CD4-positive, alpha-beta T cell treated with Interleukin-17A for 4 hours (primary cell): ENCODE measurements at regions not wholly inside any gene's neighbourhood (a gene's known extent, or its start where the extent isn't known, plus 50 kb on each side); places are given as distances from the start of the nearest gene placed in this dataset.

Source experiments
- DNase-seq: peaks from one replicate; pipeline ENCODE4 v3.0.0-alpha.2; 2020; ENCODE audit warnings: mixed read lengths

DNA sequence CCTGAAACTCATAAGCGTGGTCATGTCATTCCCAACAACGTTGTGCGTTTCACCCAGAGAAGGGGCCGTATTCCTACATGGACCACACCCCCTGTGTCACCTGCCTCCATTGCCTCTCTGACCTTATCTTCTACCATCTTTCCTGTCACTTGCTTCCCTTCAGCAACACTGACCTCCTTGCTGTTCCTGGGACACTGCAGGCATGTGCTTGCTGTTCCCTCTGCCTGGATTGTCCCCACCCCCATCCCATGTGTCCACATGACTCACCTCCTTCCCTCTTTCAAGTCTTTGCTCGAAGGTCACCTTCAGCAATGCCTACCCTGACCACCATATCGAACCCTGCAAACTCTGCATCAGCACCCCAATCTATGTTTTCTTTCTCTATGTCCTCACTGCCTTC, 133.2 kb upstream of the ZNF618 start:
- DNase-seq, result no peak

DNA sequence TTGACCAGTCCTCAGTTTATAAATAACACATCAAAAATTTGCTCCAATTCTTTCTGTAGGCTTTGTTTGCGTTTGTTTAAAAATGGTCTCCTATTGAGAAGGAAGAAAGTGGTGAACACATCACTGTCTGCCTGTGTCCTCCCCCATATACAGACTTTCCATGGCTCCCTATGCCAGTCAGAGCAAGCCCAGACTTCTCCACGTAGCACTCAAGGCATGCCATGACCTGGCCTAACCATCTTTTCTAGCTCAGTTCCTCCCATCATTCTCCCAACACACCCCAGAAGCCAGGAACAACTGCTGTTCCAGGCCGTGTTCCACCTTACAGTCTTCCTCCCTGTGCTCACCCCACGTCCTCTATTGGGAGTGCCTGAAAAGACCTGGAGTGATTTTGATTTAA, 129.6 kb upstream of the ZNF618 start:
- DNase-seq, result no peak

DNA sequence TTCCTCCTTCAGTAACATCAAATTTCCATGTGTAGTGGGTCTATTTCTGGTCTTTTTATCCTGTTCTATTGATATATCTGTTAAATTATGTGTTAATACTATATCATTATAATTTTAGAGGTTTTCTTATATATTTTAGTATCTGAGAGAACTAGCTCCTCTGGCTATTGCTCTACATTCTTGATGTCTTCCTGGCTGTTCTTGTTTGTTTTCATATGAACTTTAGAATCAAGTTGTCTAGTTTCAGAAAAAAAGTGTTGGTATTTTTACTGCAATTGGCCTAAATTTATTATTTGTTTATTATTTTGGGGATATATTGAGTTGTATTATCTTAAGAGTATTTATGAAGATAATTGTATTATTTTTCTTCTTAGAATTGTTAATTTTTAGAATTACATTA, 128.0 kb upstream of the ZNF618 start:
- DNase-seq, result no peak

DNA sequence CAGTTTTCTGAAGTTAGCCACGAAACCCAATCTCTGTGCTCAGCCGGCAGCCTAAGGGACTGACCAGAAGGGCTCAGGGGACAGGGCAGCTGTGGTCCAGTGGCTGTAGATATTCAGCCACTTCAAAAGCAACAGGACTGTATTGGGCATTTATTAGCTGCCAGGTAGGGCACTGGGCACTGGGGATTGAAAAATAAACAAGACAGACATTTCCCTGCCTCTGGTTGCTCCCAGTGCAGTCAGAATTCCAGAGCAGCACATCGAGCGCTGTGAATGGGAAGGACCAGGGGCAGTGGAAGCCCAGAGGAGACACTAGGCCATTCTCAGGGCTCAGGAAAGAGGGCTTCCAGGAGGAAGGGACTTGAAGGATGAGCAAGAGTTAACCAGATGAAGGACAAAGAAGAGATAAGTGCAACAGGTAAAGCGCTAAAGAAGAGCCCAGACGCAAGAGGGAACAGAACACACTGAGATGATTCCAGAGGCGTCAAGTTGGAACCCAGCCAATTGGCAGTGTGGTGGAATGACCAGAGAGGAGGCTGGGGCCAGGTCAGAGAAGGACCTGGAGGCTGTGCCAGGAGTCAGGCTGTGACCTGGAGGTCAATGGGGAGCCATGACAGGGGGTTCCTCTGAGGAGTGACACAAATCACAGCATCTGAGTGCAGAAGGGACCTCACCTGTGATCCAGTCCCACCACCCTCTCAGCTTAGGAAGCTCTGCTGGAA, 122.5 kb upstream of the ZNF618 start:
- no peak for DNase-seq

DNA sequence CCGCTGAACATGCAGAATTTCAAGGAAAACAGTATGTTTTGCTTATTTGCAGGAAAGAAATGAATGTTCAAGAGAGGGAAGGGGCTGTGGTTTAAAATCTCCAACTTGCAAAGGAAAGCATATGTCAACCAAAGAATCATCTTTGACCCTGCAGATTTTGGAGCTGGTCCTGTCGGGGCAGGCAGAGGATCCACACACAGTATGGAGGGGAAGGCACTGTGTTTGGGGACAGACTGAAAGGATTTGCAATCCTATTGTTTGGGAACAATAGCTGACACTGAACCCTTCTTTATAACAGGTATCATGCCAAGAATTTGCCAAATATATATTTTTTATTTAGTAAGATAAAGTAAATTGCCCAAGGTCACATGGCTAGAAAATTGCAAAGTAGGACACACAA, 121.4 kb upstream of the ZNF618 start:
- DNase-seq, result no peak

DNA sequence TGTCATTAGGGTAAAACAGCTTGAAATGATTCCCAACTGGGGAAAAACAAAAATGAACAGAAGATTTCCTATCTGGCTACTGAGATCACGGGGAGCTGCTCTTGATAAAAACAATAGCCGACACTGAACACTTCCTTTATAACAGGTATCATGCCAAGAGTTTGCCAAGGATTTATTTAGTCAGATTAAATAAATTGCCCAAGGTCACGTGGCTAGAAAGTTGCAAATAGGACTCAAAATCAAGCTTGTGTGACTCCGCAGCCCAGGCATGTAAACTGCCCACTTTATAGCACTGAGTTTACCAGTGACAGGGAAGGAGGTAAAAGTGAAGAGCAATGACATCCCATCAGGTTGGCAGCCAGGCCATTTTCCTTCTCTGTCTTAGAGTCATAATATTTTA, 120.7 kb upstream of the ZNF618 start:
- no peak for DNase-seq

DNA sequence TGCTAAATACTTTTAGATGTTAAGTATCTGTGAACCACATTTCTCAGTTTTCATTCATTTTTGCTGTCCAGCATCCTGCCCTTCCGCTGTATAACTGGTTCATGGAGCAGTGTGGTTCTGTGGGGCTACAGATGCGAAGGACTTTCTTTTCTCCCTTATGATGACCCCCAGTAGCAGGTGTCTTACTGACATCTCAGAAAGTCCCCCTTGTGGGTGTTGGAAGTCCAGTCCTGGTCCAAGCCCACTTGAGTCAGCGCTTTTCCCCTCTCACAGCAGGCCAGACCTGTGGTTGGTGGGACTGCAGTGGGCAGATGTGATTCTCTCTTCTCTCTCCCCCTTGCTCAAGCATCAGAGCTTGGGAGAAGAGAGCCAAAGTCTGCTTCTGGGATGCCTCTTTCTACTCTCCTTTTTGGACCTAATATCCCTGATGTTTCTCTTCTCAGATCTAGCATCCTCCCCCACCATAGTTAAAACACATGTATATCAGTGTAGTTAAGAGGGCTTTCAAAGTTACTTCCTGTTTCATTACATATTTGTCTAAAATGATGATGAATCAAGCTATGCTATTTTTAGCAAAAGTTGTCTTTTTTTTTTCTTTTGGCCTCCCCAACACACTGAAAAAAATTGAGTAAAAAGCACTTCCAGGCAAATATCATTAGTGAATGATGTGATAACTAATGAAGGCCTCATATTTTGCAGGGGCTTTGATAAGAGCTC, 119.5 kb upstream of the ZNF618 start:
- DNase-seq, result no peak

DNA sequence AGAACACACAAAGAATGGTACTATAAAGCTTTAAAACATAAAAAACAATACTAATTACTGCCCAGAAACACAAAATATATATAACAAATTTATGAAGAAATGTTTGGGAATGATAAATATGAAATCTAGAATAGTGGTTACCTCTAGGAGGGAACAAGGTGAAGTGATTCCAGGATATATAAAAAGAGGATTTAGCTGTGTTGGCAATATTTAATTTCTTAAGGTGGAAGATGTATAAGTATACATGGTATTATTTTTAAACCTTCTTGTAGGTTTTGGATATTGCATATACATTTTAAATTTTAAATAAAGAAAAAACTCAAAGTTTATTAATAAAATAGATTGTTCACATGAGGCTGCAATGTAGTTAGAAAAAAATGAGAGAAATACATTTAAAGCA, 112.7 kb upstream of the ZNF618 start:
- DNase-seq, result no peak

DNA sequence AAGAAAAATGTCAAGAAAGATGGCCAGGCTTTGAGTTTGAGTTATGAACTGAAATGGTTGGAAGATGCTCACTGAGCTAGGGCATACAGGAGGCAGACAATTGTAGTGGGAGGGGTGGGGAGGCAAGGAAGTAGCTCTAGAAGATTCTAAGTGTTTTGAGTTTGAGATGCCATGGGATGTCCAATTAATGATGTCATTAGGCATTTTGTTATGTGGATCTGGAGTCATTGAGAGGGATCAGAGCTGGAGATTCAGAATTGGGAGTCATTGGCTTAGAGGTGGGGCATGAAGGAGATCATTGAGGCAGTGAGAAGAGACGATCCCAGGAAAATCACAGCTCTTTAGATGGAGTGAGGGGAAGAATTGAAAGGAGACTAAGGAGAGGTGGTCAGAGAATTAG, 111.5 kb upstream of the ZNF618 start:
- no peak for DNase-seq

DNA sequence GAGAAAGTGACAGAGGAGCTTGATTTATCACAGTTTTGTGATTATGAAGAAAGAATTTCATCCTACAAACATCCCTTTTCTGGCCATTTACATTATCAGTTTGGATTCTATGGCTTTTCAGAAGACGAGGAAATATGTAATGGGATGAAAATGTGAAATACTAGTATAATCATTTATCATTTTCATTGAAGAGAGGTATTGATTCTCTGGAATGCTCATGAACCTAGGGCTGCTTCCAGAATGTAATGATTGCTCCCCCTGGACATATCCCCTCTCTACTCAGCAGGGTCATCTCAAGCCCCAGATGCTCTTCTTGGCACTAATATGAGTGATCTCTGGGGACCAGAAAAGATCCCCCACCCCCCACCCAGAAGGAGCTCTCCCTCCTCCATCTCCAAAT, 106.7 kb upstream of the ZNF618 start:
- no peak for DNase-seq

DNA sequence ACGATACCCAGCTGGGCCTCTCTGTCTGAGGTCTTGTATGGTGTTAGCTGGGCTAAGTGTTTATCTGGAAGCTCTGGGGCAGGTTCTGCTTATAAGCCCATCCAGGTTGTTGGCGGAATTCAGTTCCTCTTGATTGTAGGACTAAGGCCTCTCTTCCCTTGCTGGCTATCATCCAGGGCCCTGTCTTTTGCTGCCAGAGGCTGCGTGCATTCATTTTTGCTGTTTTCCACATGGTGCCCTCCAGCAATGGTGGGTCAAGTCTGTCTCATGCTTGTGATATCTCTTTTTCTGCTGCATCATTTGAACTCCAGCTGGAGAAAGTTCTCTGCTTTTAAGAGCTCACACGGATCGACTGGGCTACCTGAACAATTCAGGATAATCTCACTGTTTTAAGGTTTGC, 105.7 kb upstream of the ZNF618 start:
- no peak for DNase-seq

DNA sequence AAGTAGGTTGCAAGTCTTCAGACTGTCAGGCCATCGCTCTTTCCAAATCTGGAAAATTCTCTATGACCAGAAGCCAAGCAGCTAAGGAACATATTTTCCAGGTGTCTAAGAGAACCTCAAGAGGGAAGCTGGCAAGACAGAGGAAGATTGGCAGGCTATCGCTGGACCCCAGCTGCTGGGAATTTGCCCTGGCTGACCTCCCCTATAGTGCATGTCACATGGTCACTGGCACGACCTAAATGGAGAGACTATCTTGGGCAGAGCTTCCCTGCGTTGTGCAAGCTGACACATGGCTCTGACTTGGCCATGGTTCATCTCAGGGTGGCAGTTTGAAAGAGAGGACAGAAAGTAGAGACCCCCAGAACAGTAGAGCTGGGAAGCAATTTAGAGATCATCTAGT, 104.9 kb upstream of the ZNF618 start:
- no peak for DNase-seq

DNA sequence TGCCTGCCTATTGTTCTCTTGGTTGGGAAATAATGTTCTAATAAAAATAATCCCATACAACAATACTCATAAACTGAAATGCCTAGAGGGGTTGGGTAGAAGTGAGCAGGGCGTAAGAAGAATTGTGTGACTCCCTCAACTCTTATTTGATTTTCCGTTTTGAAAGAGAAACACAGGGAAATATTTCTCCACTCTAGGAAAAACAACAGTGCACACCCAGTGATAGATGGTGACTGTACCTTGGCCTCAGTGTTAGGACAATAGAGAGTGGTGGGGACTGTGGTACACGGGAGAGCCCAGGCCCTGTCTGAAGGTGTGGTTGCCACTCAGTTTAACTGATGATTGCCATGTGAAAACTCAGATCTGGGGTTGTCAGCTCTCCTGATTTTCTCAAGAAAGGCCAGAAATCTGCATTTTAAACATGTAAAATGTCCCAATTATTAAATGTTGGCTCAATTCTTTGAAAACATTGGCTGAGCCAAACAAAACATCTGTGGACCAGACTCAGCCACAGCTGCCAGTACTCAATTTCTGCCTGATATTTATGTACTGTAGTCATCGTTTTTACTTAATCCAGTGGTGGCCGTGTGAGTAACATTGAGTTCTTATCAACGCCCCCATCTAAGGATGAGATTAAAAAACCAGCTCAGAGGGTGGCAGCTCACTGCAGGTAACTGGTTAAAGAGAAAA, 103.8 kb upstream of the ZNF618 start:
- DNase-seq, result no peak

DNA sequence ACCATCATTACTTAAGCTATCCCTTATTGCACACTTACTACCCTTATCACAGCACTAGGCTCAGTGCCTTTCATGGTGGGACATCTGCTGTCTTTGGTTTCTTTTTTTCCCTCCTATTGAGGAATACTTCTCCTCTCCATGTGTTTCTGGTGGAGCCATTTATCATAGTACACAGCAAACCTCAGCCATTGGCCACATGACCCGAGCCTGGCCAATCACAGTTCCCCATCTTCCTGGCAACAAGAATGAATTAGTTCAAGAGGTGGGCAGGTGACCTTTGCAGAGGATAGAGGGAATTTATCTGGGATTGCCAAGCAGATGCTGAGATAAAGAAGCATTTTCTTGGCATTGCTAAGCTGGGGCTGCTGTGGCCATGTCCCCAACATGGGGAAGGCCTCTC, 101.1 kb upstream of the ZNF618 start:
- no peak for DNase-seq

DNA sequence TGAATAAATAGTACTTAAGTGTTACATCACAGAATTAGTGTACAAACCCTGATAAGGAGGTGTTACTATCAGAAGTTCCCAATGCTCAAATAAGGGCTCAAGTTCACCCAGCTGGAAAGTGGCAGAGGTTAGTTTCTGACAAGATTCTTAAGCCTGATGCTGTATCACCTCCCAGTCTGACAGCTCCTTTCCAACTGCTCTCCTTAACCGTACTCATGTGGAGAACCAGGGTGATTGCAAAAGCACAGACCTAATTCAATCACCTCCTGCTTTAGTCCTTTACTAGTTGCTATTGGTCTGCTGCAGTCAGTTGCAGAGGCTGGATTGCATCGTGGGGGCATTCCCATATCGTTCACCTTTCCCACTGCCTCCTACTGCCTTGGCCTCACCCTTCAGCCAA, 100.4 kb upstream of the ZNF618 start:
- DNase-seq, result no peak

DNA sequence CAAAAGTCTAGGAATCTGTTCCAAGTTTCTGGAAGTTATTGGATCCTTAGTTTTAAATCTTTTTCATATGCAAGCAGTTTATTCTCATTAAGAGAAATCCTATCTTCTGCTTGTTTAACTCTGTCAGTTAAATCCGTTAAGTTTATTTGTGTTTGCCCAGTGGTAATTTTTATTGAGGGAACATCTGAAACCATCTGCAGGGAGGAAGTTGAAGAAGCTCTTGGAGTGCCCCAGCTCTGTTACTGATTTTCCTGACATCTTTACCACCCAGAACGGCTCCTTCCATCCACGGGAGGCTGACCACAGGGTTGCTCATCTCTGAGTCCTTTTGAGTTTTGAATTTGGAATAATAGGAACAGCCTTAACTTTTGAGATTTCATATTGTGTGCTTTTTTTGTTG, 99.9 kb upstream of the ZNF618 start:
- no peak for DNase-seq

DNA sequence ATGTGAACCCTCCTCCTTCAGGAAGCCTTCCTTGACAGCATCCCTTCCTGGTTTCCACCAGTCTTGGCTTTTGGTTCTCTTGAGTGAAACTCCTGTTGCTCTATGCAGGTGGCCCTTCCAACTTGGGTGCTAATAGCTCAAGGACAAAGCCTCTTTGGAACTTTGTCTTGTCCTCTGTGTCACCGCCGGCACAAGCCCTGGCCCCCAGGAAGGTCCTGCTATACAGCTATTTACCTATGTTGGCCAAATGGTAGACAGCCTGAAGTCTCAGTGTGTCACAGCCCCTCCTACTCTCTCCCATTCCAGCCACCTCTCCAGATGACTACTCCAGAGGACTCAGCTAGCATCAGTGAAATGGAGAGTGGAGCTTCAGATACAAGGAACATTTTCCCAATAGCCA, 94.7 kb upstream of the ZNF618 start:
- DNase-seq, result no peak

DNA sequence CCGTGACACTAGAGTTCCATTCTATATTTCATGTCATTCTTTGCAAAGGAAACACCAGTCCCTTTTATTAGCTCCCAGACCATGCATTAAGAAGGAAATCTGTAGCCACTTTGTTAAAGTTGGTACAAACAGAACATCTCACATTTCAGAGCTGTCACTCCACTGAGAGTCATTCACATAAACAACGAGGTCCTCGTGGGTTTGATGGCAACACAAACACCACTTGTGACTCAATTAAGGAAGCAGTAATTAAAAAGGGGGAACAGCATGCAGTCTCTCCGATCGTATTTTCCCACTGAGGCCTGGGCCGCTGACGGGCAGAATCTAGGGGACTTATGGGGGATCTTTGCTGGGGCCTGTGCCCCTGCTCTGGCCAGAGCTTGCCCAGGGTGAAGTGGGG, 94.2 kb upstream of the ZNF618 start:
- DNase-seq, result no peak

DNA sequence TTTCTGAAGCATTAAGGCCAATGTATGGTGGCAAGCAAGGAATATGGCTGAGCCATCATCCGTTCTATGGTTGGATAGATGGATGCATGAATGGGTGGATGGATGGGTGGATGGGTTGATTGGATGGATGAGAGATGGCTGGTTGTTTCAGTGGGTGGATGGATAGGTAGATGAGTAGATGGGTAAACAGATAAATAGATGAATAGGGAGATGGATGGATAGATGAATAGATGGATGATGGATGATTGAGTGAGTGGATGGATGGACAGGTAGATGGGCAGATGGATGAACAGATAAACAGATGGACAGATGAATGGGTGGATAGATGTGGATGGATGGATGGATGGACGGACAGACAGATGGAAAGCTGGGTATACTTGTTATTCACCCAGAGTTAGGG, 92.6 kb upstream of the ZNF618 start:
- DNase-seq, result no peak

DNA sequence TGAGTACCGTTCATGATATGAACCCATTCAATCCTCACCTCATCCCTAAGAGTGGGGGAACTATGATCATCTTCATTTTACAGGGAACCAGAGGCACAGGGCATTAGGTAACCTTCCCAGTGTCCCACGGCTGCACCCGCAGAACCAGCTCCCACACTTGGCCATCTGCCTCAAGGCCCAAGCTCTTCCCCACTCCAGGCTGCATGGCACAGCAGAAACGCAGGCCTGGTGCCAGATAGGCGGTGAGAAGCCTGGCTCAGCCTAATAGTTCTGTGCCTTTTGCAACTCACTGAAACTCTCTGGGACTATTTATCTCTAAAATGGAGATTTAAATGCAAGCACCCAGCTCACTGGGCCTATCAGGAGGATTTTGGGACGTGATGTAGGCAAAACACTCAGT, 90.8 kb upstream of the ZNF618 start:
- DNase-seq, result no peak

DNA sequence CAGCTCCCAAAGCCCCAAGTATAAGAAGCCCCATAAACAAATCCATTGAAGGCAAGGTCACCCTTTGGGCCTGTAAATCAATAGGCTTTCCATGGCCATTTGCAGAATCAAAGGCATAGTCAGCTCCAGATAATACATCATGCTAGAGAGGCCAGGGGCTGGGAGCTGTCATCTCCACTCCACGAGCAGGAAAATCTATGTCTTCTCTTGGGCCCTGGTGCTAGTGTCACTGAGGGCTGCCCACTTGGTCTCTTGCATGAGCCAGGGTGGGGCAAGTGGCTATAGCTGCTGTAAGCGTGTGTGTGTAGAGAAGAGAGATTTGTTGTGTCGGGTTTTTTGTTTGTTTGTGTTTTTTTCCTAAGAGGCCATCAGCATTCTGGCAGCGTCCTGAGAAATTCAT, 90.0 kb upstream of the ZNF618 start:
- DNase-seq, result no peak

DNA sequence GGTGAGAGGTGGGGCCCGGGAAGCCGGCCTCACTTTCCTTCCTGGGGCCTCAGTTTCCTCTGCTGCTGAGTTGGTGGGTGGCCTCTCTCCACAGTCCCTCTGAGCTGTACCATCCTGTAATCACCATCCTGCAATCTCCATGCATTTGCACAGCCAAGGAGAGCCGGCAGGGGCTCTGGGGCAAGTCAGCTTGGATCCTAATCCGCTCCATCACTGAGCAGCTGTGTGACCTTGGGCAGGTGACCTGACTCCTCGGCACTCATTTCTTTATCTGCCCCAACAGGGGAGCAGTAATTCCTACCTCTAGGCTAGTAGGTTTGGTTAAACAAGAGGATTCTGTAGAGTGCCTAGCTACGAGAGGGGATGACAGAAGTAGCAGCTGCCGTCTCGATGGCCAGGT, 88.2 kb upstream of the ZNF618 start:
- no peak for DNase-seq

DNA sequence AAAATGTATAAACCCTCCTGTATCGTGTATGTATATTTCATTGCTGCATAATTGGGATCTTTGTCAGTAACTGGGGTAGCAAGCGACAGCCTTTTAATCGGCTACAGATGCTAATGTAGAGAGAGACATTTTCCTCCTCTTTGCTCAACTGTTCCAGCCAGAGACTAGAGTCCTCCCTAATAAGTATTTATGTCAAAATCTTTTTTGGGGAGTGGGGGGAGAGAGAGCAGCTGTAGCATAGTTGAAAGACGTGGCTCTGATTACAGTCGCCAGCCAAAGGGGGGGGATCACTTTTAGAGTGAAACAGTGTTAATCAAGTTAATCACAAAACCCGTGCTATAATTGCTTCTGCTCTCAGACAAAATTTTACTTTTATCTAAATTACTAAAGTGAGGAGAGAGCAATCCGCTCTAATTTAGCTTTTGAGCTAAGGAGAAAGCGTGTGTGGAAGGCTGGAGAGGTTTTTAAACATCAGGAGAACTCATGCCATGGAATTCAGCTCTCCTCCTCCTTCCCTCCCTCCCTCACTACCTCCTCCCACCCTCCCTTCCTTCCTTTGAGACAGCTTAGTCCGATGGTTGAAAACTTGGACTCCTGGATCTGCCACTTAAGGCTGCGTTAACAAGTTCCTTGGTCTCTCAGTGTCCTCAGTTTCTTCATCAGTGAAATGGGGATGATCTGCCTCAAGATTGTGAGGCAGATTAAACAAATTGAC, 87.3 kb upstream of the ZNF618 start:
- DNase-seq, result no peak

DNA sequence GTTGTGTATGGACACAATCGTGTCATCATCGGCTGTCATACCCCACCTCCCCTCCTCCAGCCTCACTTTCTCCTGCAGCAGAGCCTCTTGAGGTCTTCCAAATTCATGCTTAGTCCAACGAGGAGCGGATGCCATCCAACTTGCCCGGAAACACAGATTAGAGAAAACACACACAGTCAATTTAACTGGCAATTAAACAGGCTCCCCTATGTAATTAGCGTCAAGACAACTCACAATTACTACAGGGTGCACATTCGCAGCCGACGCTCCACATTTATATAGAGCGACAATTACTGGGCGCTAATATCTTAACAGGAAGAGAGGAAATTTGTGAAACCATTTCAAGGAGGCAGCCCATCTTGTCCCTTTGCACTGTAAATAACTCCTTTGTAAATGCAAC, 86.0 kb upstream of the ZNF618 start:
- no peak for DNase-seq
